Endothelial cell of umbilical vein (primary cell): ENCODE measurements at regions not wholly inside any gene's neighbourhood (a gene's known extent, or its start where the extent isn't known, plus 50 kb on each side); places are given as distances from the start of the nearest gene placed in this dataset.

Experiments used
- BruUV-seq: library from RNA; stranded (reverse); fragments of 400-500 nt; replicated peaks from 2 replicates; lab custom pipeline; 2021; lab: Mats Ljungman, UMichigan
- CTCF ChIA-PET: fragments of 300-600, 350-600 bp; sonication (Branson Sonifier 250); formaldehyde crosslinking; loops from one replicate; lab custom pipeline; 2021; ENCODE audit warnings: antibody characterized with exemption, inconsistent platforms; lab: Charles Lee
- POLR2A ChIA-PET: fragments of 300-600, 350-600 bp; sonication (Branson Sonifier 250); formaldehyde crosslinking; loops from one replicate; lab custom pipeline; 2021; ENCODE audit warnings: antibody characterized with exemption, inconsistent platforms; lab: Charles Lee
- DNase-seq: peaks from one replicate; pipeline ENCODE4 v3.0.0-alpha.2; 2011; ENCODE audit warnings: low read depth, low spot score
- FAIRE-seq: peaks from 2 replicates; lab custom pipeline; 2011; peaks lifted over from hg19 to GRCh38; lab: Jason Lieb, UNC
- H2AFZ ChIP-seq: 2 replicates; pipeline ENCODE4 v1.6.0; 2012; ENCODE audit warnings: low read depth, low read length, control low read depth, inconsistent platforms
- H3K27ac ChIP-seq: 2 replicates; pipeline ENCODE4 v1.5.1; 2011; ENCODE audit warnings: low read depth, mild to moderate bottlenecking, control low read depth, low read length, moderate library complexity; ENCODE audit not compliant: insufficient read depth
- H3K27me3 ChIP-seq, 2 experiments: 2 replicates each; pipeline versions ENCODE4 v1.6.0 to v1.6.1; 2011; ENCODE audit warnings: low read length in 2 of 2, mixed read lengths in 1 of 2; ENCODE audit not compliant: control insufficient read depth in 2 of 2, insufficient read depth in 2 of 2
- H3K36me3 ChIP-seq, 2 experiments: 2 replicates in 1 of 2; 3 replicates in 1 of 2; pipeline ENCODE4 v1.5.1; 2011; ENCODE audit warnings: low read length in 2 of 2, mild to moderate bottlenecking in 1 of 2, moderate library complexity in 1 of 2; ENCODE audit not compliant: control insufficient read depth in 2 of 2, insufficient read depth in 2 of 2; ENCODE audit errors: extremely low read depth in 1 of 2
- H3K4me1 ChIP-seq: 3 replicates; pipeline ENCODE4 v1.5.1; 2011; ENCODE audit warnings: mild to moderate bottlenecking, low read length; ENCODE audit not compliant: control insufficient read depth, insufficient read depth; ENCODE audit errors: extremely low read depth
- H3K4me2 ChIP-seq: 2 replicates; pipeline ENCODE4 v1.6.1; 2011; ENCODE audit warnings: low read length, control low read depth, mixed read lengths; ENCODE audit not compliant: insufficient read depth
- H3K4me3 ChIP-seq, 3 experiments: fragments of 200-600 bp in 1 of 3; sonication (generic), shearing (Covaris generic) in 1 of 3; replicated peaks in 1 of 3; 2 replicates each; pipeline ENCODE4 v1.5.1; 2011 to 2016; ENCODE audit warnings: control low read depth in 3 of 3, low read length in 3 of 3, mild to moderate bottlenecking in 2 of 3, inconsistent platforms in 1 of 3, low read depth in 1 of 3, moderate library complexity in 1 of 3; ENCODE audit not compliant: insufficient read depth in 1 of 3
- H3K79me2 ChIP-seq: 2 replicates; pipeline ENCODE4 v1.6.0; 2012; ENCODE audit warnings: low read length, inconsistent platforms; ENCODE audit not compliant: control insufficient read depth, insufficient read depth
- H3K9ac ChIP-seq: replicated peaks from 2 replicates; pipeline ENCODE3; 2011; ENCODE audit warnings: low read length, control low read depth; ENCODE audit not compliant: insufficient read depth; ENCODE audit errors: extremely low read depth
- H3K9me1 ChIP-seq: replicated peaks from 3 replicates; pipeline ENCODE4 v1.6.0; 2011; ENCODE audit warnings: mild to moderate bottlenecking, low read length; ENCODE audit not compliant: control insufficient read depth, insufficient read depth; ENCODE audit errors: extremely low read depth
- H3K9me3 ChIP-seq: replicated peaks from 2 replicates; pipeline ENCODE4 v1.5.1; 2012; ENCODE audit warnings: low read length, inconsistent platforms; ENCODE audit not compliant: control insufficient read depth, insufficient read depth
- H4K20me1 ChIP-seq: replicated peaks from 2 replicates; pipeline ENCODE3; 2011; ENCODE audit warnings: mild to moderate bottlenecking, low read length; ENCODE audit not compliant: control insufficient read depth, insufficient read depth; ENCODE audit errors: extremely low read depth
- EZH2 ChIP-seq: IDR thresholded peaks from 2 replicates; pipeline ENCODE4 v1.6.1; 2012; ENCODE audit warnings: borderline replicate concordance, low read depth, mild to moderate bottlenecking, moderate library complexity, low read length, inconsistent platforms; ENCODE audit not compliant: severe bottlenecking
- FOS ChIP-seq: IDR thresholded peaks from 2 replicates; pipeline ENCODE4 v1.6.1; 2011; ENCODE audit warnings: mild to moderate bottlenecking, low read length, moderate library complexity, borderline replicate concordance; ENCODE audit not compliant: insufficient read depth
- GATA2 ChIP-seq: IDR thresholded peaks from 2 replicates; pipeline ENCODE4 v1.7.0; 2011; ENCODE audit warnings: low read depth, mild to moderate bottlenecking, moderate library complexity, mixed read lengths, low read length; ENCODE audit not compliant: insufficient read length, insufficient read depth
- JUN ChIP-seq: IDR thresholded peaks from 2 replicates; pipeline ENCODE4 v1.6.1; 2011; ENCODE audit warnings: borderline replicate concordance, low read depth; ENCODE audit not compliant: insufficient read length, insufficient read depth
- MYC ChIP-seq: IDR thresholded peaks from one replicate; pipeline ENCODE4 v1.6.1; 2011; ENCODE audit warnings: mild to moderate bottlenecking, low read depth, low read length
- POLR2A ChIP-seq: IDR thresholded peaks from 2 replicates; pipeline ENCODE4 v1.6.1; 2012; ENCODE audit warnings: low read depth, mild to moderate bottlenecking, control low read depth, low read length
- POLR2AphosphoS5 ChIP-seq: IDR thresholded peaks from 2 replicates; pipeline ENCODE4 v1.6.1; 2012; ENCODE audit warnings: low read depth, mild to moderate bottlenecking, control low read depth, low read length, moderate library complexity; ENCODE audit not compliant: insufficient read depth
- dilution Hi-C: fragments of 300-500 bp; cut with MboI; formaldehyde crosslinking; loops from one replicate; pipeline ENCODE4 v1.15.0; 2019; ENCODE audit warnings: low sequenced_read_pairs; ENCODE audit not compliant: extremely low pct_ligation_motif_present
- intact Hi-C: fragments of 100-400 bp; cut with micrococcal nuclease; formaldehyde crosslinking; loops from one replicate; pipeline ENCODE4 v1.10.0; 2022
- TF ChIP-seq, protein P1 (sequence below): IDR thresholded peaks from 2 replicates; pipeline ENCODE4 v1.6.1; 2011; ENCODE audit not compliant: insufficient read depth, insufficient read length
- TF ChIP-seq, protein P2 (sequence below), 2 donors: IDR thresholded peaks; 1 replicate in 1 of 2; 2 replicates in 1 of 2; pipeline ENCODE4 v1.5.1; 2011; ENCODE audit warnings: low read length in 2 of 2, mild to moderate bottlenecking in 2 of 2, moderate library complexity in 2 of 2, control low read depth in 1 of 2, inconsistent platforms in 1 of 2, low read depth in 1 of 2; ENCODE audit not compliant: insufficient read depth in 1 of 2; ENCODE audit errors: extremely low read depth in 1 of 2

DNA sequence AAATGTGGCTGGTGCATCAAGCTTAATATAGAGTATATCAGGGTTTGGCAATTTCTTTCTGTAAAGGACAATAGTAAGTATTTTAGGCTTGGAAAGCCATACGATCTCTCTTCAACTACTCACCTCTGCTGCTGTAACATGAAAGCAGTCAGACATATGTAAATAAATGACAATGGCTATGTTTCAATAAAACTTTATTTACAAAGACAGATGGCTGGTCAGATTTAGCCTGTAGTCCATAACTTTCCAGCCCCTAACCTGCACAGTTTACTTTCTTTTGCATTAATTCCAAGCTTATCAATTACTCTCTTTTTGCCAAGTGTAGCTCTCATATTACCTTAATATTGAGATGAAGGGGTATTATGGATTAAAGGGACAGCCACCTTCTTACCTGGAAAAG lies 83.1 kb downstream of the LRATD1 start:
- ChIA-PET POLR2A (no interaction called here), CTCF (no interaction called here)
- Histone ChIP-seq H3K27ac (no peak overlapping the region), H3K9me1 (no peaks in the 10 kb centered on the region), H3K36me3 (no peaks in the 10 kb centered on the region), H3K4me3 (no peak overlapping the region), H3K4me2 (no peak overlapping the region), H3K79me2 (no peaks in the 10 kb centered on the region), H4K20me1 (no peaks in the 10 kb centered on the region), H2AFZ (no peak overlapping the region), H3K9ac (no peak overlapping the region), H3K9me3 (peaks cover 2% of the 10 kb centered on the region), H3K27me3 (no peaks in the 10 kb centered on the region), H3K4me1 (no peaks in the 10 kb centered on the region)
- no peak for DNase-seq
- no peak for FAIRE-seq
- no peak for TF ChIP-seq JUN
- TF ChIP-seq, protein P1, sequence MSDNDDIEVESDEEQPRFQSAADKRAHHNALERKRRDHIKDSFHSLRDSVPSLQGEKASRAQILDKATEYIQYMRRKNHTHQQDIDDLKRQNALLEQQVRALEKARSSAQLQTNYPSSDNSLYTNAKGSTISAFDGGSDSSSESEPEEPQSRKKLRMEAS = no peak
- TF ChIP-seq GATA2 = no peak
- TF ChIP-seq, protein P2, sequence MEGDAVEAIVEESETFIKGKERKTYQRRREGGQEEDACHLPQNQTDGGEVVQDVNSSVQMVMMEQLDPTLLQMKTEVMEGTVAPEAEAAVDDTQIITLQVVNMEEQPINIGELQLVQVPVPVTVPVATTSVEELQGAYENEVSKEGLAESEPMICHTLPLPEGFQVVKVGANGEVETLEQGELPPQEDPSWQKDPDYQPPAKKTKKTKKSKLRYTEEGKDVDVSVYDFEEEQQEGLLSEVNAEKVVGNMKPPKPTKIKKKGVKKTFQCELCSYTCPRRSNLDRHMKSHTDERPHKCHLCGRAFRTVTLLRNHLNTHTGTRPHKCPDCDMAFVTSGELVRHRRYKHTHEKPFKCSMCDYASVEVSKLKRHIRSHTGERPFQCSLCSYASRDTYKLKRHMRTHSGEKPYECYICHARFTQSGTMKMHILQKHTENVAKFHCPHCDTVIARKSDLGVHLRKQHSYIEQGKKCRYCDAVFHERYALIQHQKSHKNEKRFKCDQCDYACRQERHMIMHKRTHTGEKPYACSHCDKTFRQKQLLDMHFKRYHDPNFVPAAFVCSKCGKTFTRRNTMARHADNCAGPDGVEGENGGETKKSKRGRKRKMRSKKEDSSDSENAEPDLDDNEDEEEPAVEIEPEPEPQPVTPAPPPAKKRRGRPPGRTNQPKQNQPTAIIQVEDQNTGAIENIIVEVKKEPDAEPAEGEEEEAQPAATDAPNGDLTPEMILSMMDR (IDR thresholded peaks at IDR 0.05; ENCODE audit: extremely low read depth in 1 of 2, insufficient read depth in 1 of 2, low read depth in 1 of 2, low read length in 2 of 2) = no peak
- TF ChIP-seq FOS = no peak
- TF ChIP-seq EZH2 = no peak
- TF ChIP-seq POLR2A = no peak
- TF ChIP-seq POLR2AphosphoS5 = no peak
- TF ChIP-seq MYC = no peak
- no TSS peak for BruUV-seq
- intact Hi-C loops (no loop called here), dilution Hi-C loops (no loop called here)
